ENCODE measurements at regions not wholly inside any gene's neighbourhood (a gene's known extent, or its start where the extent isn't known, plus 50 kb on each side); places are given as distances from the start of the nearest gene placed in this dataset.
A peak's percentile ranks its signal among the peaks of the same experiment; 100 is the strongest.

- Mint-ChIP-seq H3K9me3 (no peaks in the 10 kb centered on the region), H3K4me1 (peaks cover 7 to 9% of the 10 kb centered on the region in 2 experiments), H3K36me3 (ENCODE audit: insufficient read depth in 1 of 3, low read depth in 3 of 3) (no peaks in the 10 kb centered on the region), H3K27me3 (ENCODE audit: low read depth) (no peaks in the 10 kb centered on the region), H3K4me3 (no peak overlapping the region), H3K27ac (peak overlapping the region in 1 of 3 experiments; percentile 45; a peak in 1 of 7 replicates)
- Histone ChIP-seq H2AFZ (ENCODE audit: low read length) (no peak overlapping the region), H3K4me2 (ENCODE audit: insufficient read depth, insufficient read length, low read length) (no peak overlapping the region), H3K79me2 (ENCODE audit: insufficient read depth, low read length) (no peaks in the 10 kb centered on the region), H4K5ac (ENCODE audit: insufficient read length, low read depth, low read length) (no peak overlapping the region), H3K23ac (ENCODE audit: insufficient read length, low read depth, low read length) (no peak overlapping the region), H3K4ac (ENCODE audit: low read depth, low read length) (no peak overlapping the region), H3K14ac (ENCODE audit: insufficient read depth, low read length) (no peak overlapping the region), H2BK12ac (ENCODE audit: insufficient read length, low read depth, low read length) (no peak overlapping the region), H3K9me3 (ENCODE audit: control insufficient read depth, low read depth, low read length) (no peaks in the 10 kb centered on the region), H4K91ac (ENCODE audit: insufficient read length, low read depth, low read length) (no peak overlapping the region), H3K79me1 (ENCODE audit: insufficient read depth, low read depth, low read length, poor library complexity, severe bottlenecking) (no peaks in the 10 kb centered on the region), H2AK5ac (ENCODE audit: insufficient read length, low read length) (no peak overlapping the region), H3K27me3 (ENCODE audit: insufficient read depth, low read length) (no peaks in the 10 kb centered on the region), H3K18ac (ENCODE audit: insufficient read length, low read depth, low read length) (no peak overlapping the region), H2BK15ac (ENCODE audit: low read depth, low read length) (no peak overlapping the region), H2BK20ac (ENCODE audit: low read depth, low read length, poor library complexity, severe bottlenecking) (no peak overlapping the region), H4K20me1 (ENCODE audit: control insufficient read depth, insufficient read depth, insufficient read length) (no peaks in the 10 kb centered on the region), H3K9ac (ENCODE audit: extremely low read depth, insufficient read length, low read length) (no peak overlapping the region), H2BK5ac (ENCODE audit: insufficient read length, low read length) (no peak overlapping the region), H4K8ac (replicated peaks; ENCODE audit: insufficient read length, low read depth, low read length) (no peak overlapping the region), H3K56ac (ENCODE audit: insufficient read length, low read depth, low read length) (no peak overlapping the region), H3T11ph (ENCODE audit: low read length) (no peak overlapping the region), H2BK120ac (ENCODE audit: low read depth, low read length, poor library complexity, severe bottlenecking) (no peak overlapping the region), H3K23me2 (ENCODE audit: insufficient read length, low read depth, low read length, poor library complexity, severe bottlenecking) (no peaks in the 10 kb centered on the region), H3K4me1 (ENCODE audit: insufficient read depth, low read length) (0 out of 2 replicates have a peak, but pooled peaks cover 2% of the 10 kb centered on the region), H3K27ac (ENCODE audit: insufficient read length, low read depth, low read length) (no peak overlapping the region)
- no peak for TF ChIP-seq CTCF (conservative IDR thresholded peaks at IDR 0.05)
- no peak for DNase-seq
- no CpG with 5 or more reads among the region's 1 CpG for WGBS (ENCODE audit: extremely low coverage, insufficient read length, low lambda C conversion rate)
These were observed 577.1 kb downstream of the PIK3C3 start for GRCh38 chr18:42532119-42532518.
